A172 (cell line): ENCODE measurements at regions not wholly inside any gene's neighbourhood (a gene's known extent, or its start where the extent isn't known, plus 50 kb on each side); places are given as distances from the start of the nearest gene placed in this dataset.
A peak's percentile ranks its signal among the peaks of the same experiment; 100 is the strongest.

Source experiments
- DNase-seq: peaks from one replicate; pipeline ENCODE4 v3.0.0-alpha.2; 2015; ENCODE audit warnings: low spot score

- DNase-seq: peak; percentile 42
Measured at GRCh38 chr13:104327211-104327610, 1261.0 kb upstream of the SLC10A2 start.

DNA sequence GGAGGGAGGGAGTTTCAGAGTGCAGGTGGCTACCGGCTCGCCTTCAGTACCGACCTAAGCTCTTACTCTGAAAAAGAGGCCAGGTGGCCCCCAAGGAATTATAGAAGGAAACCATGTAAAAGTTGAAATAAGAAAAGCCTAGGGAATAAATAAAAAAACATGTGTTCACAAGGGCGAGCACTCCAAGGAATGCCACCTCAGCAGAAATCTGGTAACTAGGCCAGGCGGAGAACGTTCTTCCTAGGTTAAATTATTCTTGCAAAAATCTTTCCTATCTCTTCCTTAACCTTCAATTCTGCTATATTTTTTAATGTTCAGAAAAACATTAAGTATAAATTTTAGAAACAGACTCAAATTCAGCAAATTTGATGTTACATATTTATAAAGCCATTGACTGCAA lies 1260.3 kb upstream of the SLC10A2 start:
- DNase-seq: no peak

GRCh38 chr13:104321756-104322155 lies 1255.5 kb upstream of the SLC10A2 start:
- no peak for DNase-seq

GRCh38 chr13:104320446-104320845 lies 1254.2 kb upstream of the SLC10A2 start:
- DNase-seq: no peak

DNA sequence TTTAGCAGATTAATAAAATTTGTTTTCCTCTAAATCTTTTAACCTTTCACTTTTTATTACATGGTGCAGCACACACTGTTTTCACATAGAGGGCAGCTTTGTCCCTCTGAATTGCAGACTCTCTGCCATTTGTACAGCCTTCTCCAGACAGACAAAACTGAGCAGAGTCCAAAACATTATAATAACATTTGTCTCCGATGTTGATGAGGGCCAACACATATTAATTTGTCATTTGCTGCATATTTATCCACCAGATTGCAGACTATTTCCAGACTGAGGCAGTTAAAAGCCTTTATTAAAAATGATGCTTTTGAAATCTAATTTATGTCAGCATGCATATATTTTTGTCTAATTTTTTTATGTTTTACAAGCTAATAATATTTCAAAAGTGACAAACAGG lies 1251.9 kb upstream of the SLC10A2 start:
- peak; percentile 34 for DNase-seq

DNA sequence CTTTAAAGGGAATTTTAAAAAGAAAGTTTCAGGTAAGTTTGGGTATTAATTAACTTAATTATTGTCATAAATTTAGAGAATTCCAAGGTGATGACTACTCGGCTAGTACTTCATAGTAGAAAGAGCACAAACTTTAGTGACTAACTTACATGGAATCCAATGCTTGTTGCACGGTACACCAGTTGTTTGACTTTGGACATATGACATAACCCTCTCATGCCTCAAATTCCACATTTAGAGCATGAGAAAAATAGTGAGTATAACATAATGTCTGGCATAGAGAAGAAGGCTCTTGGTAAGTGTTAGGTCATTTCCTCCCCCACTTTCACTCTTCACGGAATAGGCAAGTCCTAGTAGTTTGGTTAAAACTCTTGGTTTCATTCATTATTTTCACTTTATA lies 1249.4 kb upstream of the SLC10A2 start:
- peak; percentile 90 for DNase-seq

- DNase-seq: peak; percentile 9
Measured at GRCh38 chr13:104314926-104315535, 1248.8 kb upstream of the SLC10A2 start.

DNA sequence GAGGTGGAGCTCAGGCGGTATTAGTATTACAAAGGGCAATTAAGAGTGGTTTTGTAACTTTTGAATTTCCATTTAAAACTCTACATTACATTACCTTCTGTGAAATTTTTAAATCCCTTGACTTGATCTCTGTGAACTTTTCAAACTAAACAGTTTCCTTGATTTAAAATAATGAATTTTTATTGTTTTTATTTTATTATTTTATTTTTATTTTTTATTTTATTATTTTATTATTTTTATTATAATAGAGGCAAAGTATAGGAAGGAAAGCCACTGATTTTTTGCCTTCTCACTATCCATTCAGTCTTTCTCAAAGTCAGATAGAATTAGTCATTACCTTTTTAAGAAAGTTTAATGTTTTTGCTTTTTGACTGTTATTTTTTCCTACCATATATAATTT lies 1248.1 kb upstream of the SLC10A2 start:
- no peak for DNase-seq

DNA sequence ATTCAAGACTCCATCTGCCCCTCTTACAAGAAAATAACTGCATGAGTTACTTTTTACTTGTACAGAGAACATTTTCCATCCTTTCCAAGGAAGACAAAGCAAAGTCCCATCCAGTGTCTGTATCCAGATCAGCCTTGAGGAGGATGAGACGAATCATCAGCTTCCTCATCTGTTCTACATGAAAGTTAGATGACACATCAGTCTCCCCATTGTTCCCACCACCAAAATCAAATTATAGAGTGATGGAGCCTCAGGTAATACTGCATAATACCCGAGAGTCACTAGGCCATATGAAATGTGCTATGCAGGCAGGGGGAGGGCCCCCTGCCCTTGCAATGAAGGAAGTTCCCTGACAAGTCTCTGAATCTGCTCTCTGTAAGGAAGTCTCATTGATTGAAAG lies 1244.6 kb upstream of the SLC10A2 start:
- DNase-seq: peak; percentile 8

- DNase-seq: no peak
Measured at GRCh38 chr13:104309431-104309830, 1243.2 kb upstream of the SLC10A2 start.

- no peak for DNase-seq
Measured at GRCh38 chr13:104301171-104301975, 1235.2 kb upstream of the SLC10A2 start.

GRCh38 chr13:104297075-104297474 lies 1230.9 kb upstream of the SLC10A2 start:
- no peak for DNase-seq

DNA sequence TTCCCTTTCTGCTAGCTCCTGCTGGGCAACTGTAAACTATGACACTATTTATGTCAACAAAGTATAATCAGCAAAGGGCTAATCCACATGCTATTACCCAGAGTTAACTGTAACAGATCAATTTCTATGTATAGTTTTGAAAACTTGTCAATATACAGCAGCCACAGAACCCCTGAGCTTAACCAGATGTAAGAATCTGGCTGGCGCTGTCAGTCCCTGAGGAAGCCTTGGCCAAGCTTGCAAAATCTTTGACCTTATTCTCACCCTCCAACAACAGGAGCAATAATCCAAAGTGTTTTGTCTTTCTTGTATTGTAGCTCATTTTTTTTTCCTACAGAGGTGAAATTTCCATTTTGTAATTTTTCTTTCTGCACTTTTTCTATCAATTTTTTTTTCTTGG lies 1230.1 kb upstream of the SLC10A2 start:
- DNase-seq: no peak

- no peak for DNase-seq
Measured at GRCh38 chr13:104295537-104295936, 1229.3 kb upstream of the SLC10A2 start.

- no peak for DNase-seq
Measured at GRCh38 chr13:104289400-104289799, 1223.2 kb upstream of the SLC10A2 start.

GRCh38 chr13:104288496-104288895 lies 1222.3 kb upstream of the SLC10A2 start:
- no peak for DNase-seq

DNA sequence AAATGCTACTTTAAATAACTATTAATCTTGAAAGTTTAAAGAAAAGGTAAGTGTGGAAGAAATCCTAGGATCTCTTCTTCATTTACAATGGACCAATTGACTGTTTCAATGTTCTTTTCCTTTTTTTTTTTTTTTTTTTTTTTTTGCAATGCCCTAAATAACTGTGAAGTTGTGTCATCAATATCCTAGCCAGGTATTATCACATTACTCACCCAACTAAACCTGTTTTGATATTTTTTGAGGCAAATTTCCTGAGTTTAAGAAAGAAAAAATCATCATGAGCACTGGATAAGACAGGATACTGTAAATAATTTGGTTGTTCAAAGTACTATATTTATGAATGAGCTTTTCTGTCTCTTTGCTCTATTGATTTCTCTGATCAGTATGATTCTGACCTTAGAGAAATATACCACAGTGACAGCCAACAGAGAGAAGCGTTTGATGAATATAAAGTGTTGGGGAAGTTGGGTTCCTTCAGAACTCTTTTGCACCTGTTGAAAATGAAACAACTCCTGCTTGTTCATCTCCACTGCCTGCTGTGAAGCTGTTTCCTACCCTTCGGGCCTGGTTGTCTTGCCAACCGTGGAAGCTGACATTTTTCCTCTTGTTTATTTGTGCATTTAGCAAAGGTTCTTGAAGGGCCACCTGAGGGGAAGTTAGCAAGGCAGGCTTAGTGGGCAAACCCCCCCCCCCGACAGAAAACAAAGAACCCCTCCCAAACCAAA lies 1220.5 kb upstream of the SLC10A2 start:
- no peak for DNase-seq

DNA sequence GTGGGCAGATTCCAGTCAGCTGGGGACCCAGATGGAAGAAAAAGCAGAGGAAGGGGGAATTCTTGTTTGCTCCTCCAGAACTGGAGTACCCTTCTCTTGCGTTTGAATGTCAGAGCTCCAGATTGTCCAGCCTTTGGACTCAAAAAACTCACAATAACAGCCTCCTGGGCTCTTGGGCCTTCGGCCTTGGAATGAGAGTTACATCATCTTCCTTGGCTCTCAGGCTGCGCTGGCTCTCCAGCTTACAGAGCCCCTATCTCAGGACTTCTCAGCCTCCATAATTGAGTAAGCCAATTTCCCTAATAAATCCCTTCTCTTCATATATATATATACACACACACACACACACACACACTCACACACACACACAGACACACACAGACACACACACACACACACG lies 1215.7 kb upstream of the SLC10A2 start:
- DNase-seq: no peak

GRCh38 chr13:104270731-104271130 lies 1204.5 kb upstream of the SLC10A2 start:
- DNase-seq: no peak

DNA sequence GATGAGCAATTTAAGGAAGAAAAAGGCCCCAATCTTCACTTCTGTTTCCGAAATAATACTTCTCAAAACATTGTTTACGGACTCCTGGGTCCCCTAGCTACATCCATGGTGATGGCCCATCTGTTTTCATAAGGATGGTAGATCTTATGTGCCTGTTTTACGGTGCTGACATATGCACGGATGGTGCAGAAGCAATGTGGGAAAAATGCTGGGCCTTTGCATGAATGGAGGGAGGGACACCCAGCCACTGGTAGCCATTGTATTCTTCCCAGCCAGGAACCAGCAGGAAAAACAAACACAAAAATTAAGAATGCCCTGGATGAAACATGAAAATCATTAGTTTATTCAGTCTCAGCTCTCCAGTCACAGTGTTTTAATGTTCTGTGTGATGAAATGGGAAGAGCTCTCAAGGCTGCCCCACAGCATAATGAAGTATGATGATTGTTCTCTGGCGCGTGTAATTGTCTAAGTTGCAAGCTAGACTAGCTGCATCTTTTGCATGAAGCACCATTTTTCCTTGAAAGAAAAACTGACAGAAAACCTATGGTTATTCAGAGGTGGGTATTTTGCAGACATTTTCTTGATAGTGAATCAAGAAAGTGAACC lies 1201.1 kb upstream of the SLC10A2 start:
- no peak for DNase-seq

- DNase-seq: no peak
Measured at GRCh38 chr13:104256701-104257100, 1190.5 kb upstream of the SLC10A2 start.

GRCh38 chr13:104253063-104253680 lies 1187.0 kb upstream of the SLC10A2 start:
- no peak for DNase-seq
